ENCODE measurements at regions not wholly inside any gene's neighbourhood (a gene's known extent, or its start where the extent isn't known, plus 50 kb on each side); places are given as distances from the start of the nearest gene placed in this dataset.

- H3K36me3 ChIP-seq (ENCODE audit: insufficient read depth, low read length): no peaks in the 10 kb centered on the region
- no peak overlapping the region for H2AFZ ChIP-seq (ENCODE audit: low read depth, low read length)
- TF ChIP-seq EZH2 (IDR thresholded peaks at IDR 0.05; ENCODE audit: borderline replicate concordance, insufficient read depth, low read length, poor library complexity, severe bottlenecking) (no peak), SMC3 (conservative IDR thresholded peaks at IDR 0.05; ENCODE audit: poor library complexity) (no peak), REST (IDR thresholded peaks at IDR 0.05; ENCODE audit: borderline replicate concordance) (no peak), EP300 (conservative IDR thresholded peaks at IDR 0.05; ENCODE audit: poor library complexity, severe bottlenecking) (no peak), MXI1 (conservative IDR thresholded peaks at IDR 0.05; ENCODE audit: poor library complexity, severe bottlenecking) (no peak)
- no peaks in the 10 kb centered on the region for H3K9me2 ChIP-seq (ENCODE audit: insufficient read depth, low read length)
- no peak overlapping the region for H3K4me2 ChIP-seq (ENCODE audit: low read length)
- H3K9me3 ChIP-seq (ENCODE audit: low read length): no peaks in the 10 kb centered on the region
- H3K27ac ChIP-seq (ENCODE audit: low read length): no peak overlapping the region
- no peaks in the 10 kb centered on the region for H3F3A ChIP-seq (ENCODE audit: insufficient read depth, low read length, poor library complexity, severe bottlenecking)
- no peaks in the 10 kb centered on the region for H3K79me2 ChIP-seq (replicated peaks; ENCODE audit: insufficient read depth, low read length)
- H3K9ac ChIP-seq (ENCODE audit: low read length): no peak overlapping the region
- no peaks in the 10 kb centered on the region for H3K27me3 ChIP-seq (ENCODE audit: insufficient read depth, low read depth, low read length)
- no peaks in the 10 kb centered on the region for H4K20me1 ChIP-seq (ENCODE audit: insufficient read depth)
- no peak overlapping the region for H3K4me3 ChIP-seq (ENCODE audit: low read length)
These were observed 673.7 kb upstream of the TBX3 start for GRCh38 chr12:115357681-115358080.

- no peaks in the 10 kb centered on the region for H3K9me3 ChIP-seq (ENCODE audit: low read length)
- H4K20me1 ChIP-seq (ENCODE audit: insufficient read depth): no peaks in the 10 kb centered on the region
- H3K9me2 ChIP-seq (ENCODE audit: insufficient read depth, low read length): no peaks in the 10 kb centered on the region
- no peaks in the 10 kb centered on the region for H3K36me3 ChIP-seq (ENCODE audit: insufficient read depth, low read length)
- H3K4me2 ChIP-seq (ENCODE audit: low read length): no peak overlapping the region
- H2AFZ ChIP-seq (ENCODE audit: low read depth, low read length): no peak overlapping the region
- no peaks in the 10 kb centered on the region for H3K79me2 ChIP-seq (replicated peaks; ENCODE audit: insufficient read depth, low read length)
- H3K9ac ChIP-seq (ENCODE audit: low read length): no peak overlapping the region
- TF ChIP-seq POLR2AphosphoS5 (IDR thresholded peaks at IDR 0.05): no peak
- TF ChIP-seq MXI1 (conservative IDR thresholded peaks at IDR 0.05; ENCODE audit: poor library complexity, severe bottlenecking): no peak
- no peak for TF ChIP-seq SMC3 (conservative IDR thresholded peaks at IDR 0.05; ENCODE audit: poor library complexity)
- no peak for TF ChIP-seq TAF1 (IDR thresholded peaks at IDR 0.05; ENCODE audit: low read depth)
- TF ChIP-seq RAD21 (conservative IDR thresholded peaks at IDR 0.05): no peak
- no peak for TF ChIP-seq CTCF (IDR thresholded peaks at IDR 0.05; ENCODE audit: poor library complexity, severe bottlenecking)
- no peak for TF ChIP-seq EP300 (conservative IDR thresholded peaks at IDR 0.05; ENCODE audit: poor library complexity, severe bottlenecking)
- no peak for TF ChIP-seq REST (IDR thresholded peaks at IDR 0.05; ENCODE audit: borderline replicate concordance)
- no peak for TF ChIP-seq EZH2 (IDR thresholded peaks at IDR 0.05; ENCODE audit: borderline replicate concordance, insufficient read depth, low read length, poor library complexity, severe bottlenecking)
- H3K27ac ChIP-seq (ENCODE audit: low read length): no peak overlapping the region
- H3K27me3 ChIP-seq (ENCODE audit: insufficient read depth, low read depth, low read length): no peaks in the 10 kb centered on the region
- no peaks in the 10 kb centered on the region for H3F3A ChIP-seq (ENCODE audit: insufficient read depth, low read length, poor library complexity, severe bottlenecking)
- no peak overlapping the region for H3K4me3 ChIP-seq (ENCODE audit: low read length)
These were observed 671.3 kb upstream of the TBX3 start for GRCh38 chr12:115355301-115355700.
